ENCODE measurements at regions not wholly inside any gene's neighbourhood (a gene's known extent, or its start where the extent isn't known, plus 50 kb on each side); places are given as distances from the start of the nearest gene placed in this dataset.

GRCh38 chr10:9227679-9228365 lies 1173.3 kb downstream of the GATA3 start:
- TF ChIP-seq TCF4 (CRISPR knock-in tag; IDR thresholded peaks at IDR 0.05; ENCODE audit: borderline replicate concordance) (no peak), CSDC2 (CRISPR knock-in tag; IDR thresholded peaks at IDR 0.05) (no peak), ZFP3 (CRISPR knock-in tag; IDR thresholded peaks at IDR 0.05) (no peak), ZNF565 (CRISPR knock-in tag; conservative IDR thresholded peaks at IDR 0.05; ENCODE audit: low read depth) (no peak), CREB5 (CRISPR knock-in tag; IDR thresholded peaks at IDR 0.05; ENCODE audit: low read depth) (no peak), CSRNP3 (CRISPR knock-in tag; IDR thresholded peaks at IDR 0.05) (no peak), ESRRG (CRISPR knock-in tag; IDR thresholded peaks at IDR 0.05) (no peak)
- no peak for ATAC-seq

GRCh38 chr10:9228771-9229170 lies 1174.3 kb downstream of the GATA3 start:
- TF ChIP-seq ISL1 (CRISPR knock-in tag; IDR thresholded peaks at IDR 0.05): peak; percentile 57
- TF ChIP-seq PATZ1 (CRISPR knock-in tag; IDR thresholded peaks at IDR 0.05; ENCODE audit: borderline replicate concordance): no peak
- peak; percentile 35; the same call in 1 of the 3 replicates for ATAC-seq

- no peak for ATAC-seq
- TF ChIP-seq ZNF8 (CRISPR knock-in tag; IDR thresholded peaks at IDR 0.05) (no peak), ZFP3 (CRISPR knock-in tag; IDR thresholded peaks at IDR 0.05) (no peak), CSDC2 (CRISPR knock-in tag; IDR thresholded peaks at IDR 0.05) (no peak), TSHZ2 (CRISPR knock-in tag; IDR thresholded peaks at IDR 0.05) (no peak), RARB (CRISPR knock-in tag; IDR thresholded peaks at IDR 0.05) (no peak), TOX (CRISPR knock-in tag; IDR thresholded peaks at IDR 0.05; ENCODE audit: borderline replicate concordance) (no peak), TCF4 (CRISPR knock-in tag; IDR thresholded peaks at IDR 0.05; ENCODE audit: borderline replicate concordance) (no peak), CREB5 (CRISPR knock-in tag; IDR thresholded peaks at IDR 0.05; ENCODE audit: low read depth) (no peak), PPARA (CRISPR knock-in tag; IDR thresholded peaks at IDR 0.05; ENCODE audit: borderline replicate concordance) (no peak), ZFP30 (CRISPR knock-in tag; IDR thresholded peaks at IDR 0.05) (no peak), ISL1 (CRISPR knock-in tag; IDR thresholded peaks at IDR 0.05) (no peak)
Measured at GRCh38 chr10:9229702-9230244, 1175.3 kb downstream of the GATA3 start.

GRCh38 chr10:9230625-9231024 lies 1176.1 kb downstream of the GATA3 start:
- peak; percentile 42; the same call in 2 of the 3 replicates for ATAC-seq
- TF ChIP-seq ZC3H10 (CRISPR knock-in tag; IDR thresholded peaks at IDR 0.05) (no peak), CREB5 (CRISPR knock-in tag; IDR thresholded peaks at IDR 0.05; ENCODE audit: low read depth) (no peak), TOX (CRISPR knock-in tag; IDR thresholded peaks at IDR 0.05; ENCODE audit: borderline replicate concordance) (no peak), RARB (CRISPR knock-in tag; IDR thresholded peaks at IDR 0.05) (no peak), CSRNP3 (CRISPR knock-in tag; IDR thresholded peaks at IDR 0.05) (no peak), PATZ1 (CRISPR knock-in tag; IDR thresholded peaks at IDR 0.05; ENCODE audit: borderline replicate concordance) (no peak), ZNF70 (CRISPR knock-in tag; IDR thresholded peaks at IDR 0.05) (0 out of 2 replicates have a peak, but pooled peaks have one; percentile 25), CSDC2 (CRISPR knock-in tag; IDR thresholded peaks at IDR 0.05) (no peak), ZNF565 (CRISPR knock-in tag; conservative IDR thresholded peaks at IDR 0.05; ENCODE audit: low read depth) (no peak), OSR1 (CRISPR knock-in tag; IDR thresholded peaks at IDR 0.05) (no peak), GLIS3 (CRISPR knock-in tag; IDR thresholded peaks at IDR 0.05) (no peak), SNAI2 (CRISPR knock-in tag; IDR thresholded peaks at IDR 0.05) (peak; percentile 43; the same call in 1 of the 2 replicates), ESRRG (CRISPR knock-in tag; IDR thresholded peaks at IDR 0.05) (no peak), ZFP30 (CRISPR knock-in tag; IDR thresholded peaks at IDR 0.05) (no peak)
